GM12891 (cell line): ENCODE measurements at regions not wholly inside any gene's neighbourhood (a gene's known extent, or its start where the extent isn't known, plus 50 kb on each side); places are given as distances from the start of the nearest gene placed in this dataset.

Experiments
- POLR2A ChIP-seq: IDR thresholded peaks from 2 replicates; pipeline ENCODE4 v1.6.1; 2011; ENCODE audit warnings: low read depth, low read length, control low read depth
- TAF1 ChIP-seq: IDR thresholded peaks from 2 replicates; pipeline ENCODE4 v1.6.1; 2011; ENCODE audit warnings: low read depth, low read length, control low read depth

- TF ChIP-seq POLR2A (no peak), TAF1 (no peak)
Measured at GRCh38 chr3:124277144-124277890, 285.4 kb upstream of the ROPN1 start.
